H54 (cell line): ENCODE measurements at regions not wholly inside any gene's neighbourhood (a gene's known extent, or its start where the extent isn't known, plus 50 kb on each side); places are given as distances from the start of the nearest gene placed in this dataset.
"Not testable (repeated sequence)": the region's sequence is repeated elsewhere in the genome, so short reads cannot be mapped to it uniquely, and the experiment has no call there.

ENCODE experiments used
- DNase-seq: peaks from one replicate; pipeline ENCODE4 v3.0.0; 2011; ENCODE audit warnings: low spot score, mixed read lengths; ENCODE audit not compliant: insufficient read length
- FAIRE-seq: peaks from 3 replicates; lab custom pipeline; 2011; peaks lifted over from hg19 to GRCh38; lab: Jason Lieb, UNC
- POLR2A ChIP-seq: IDR thresholded peaks from 2 replicates; pipeline ENCODE4 v1.6.1; 2011; ENCODE audit warnings: low read depth, mild to moderate bottlenecking, low read length

- DNase-seq (no peak), FAIRE-seq (no peak)
- no peak for TF ChIP-seq POLR2A
Observed at GRCh38 chr2:47728551-47728950, 54.4 kb upstream of the MSH6 start.

GRCh38 chr2:47727956-47728355 is 55.0 kb upstream of the MSH6 start:
- no peak for TF ChIP-seq POLR2A
- no peak for FAIRE-seq

GRCh38 chr2:47726978-47727377 is 56.0 kb upstream of the MSH6 start:
- DNase-seq, FAIRE-seq: not testable (repeated sequence)

More at GRCh38 chr2:47727956-47728355, 55.0 kb upstream of the MSH6 start:
- DNase-seq = no peak

- no peak for FAIRE-seq
- TF ChIP-seq POLR2A = no peak
- no peak for DNase-seq
Observed at GRCh38 chr2:47725808-47726207, 57.1 kb upstream of the MSH6 start.

GRCh38 chr2:47724221-47724981 is 58.5 kb upstream of the MSH6 start:
- FAIRE-seq = no peak
- no peak for DNase-seq
- no peak for TF ChIP-seq POLR2A

- DNase-seq = no peak
- TF ChIP-seq POLR2A = no peak
- no peak for FAIRE-seq
Observed at GRCh38 chr2:47721296-47721695, 61.6 kb upstream of the MSH6 start.

GRCh38 chr2:47720559-47720958 is 62.4 kb upstream of the MSH6 start:
- DNase-seq = no peak
- FAIRE-seq = no peak
- TF ChIP-seq POLR2A = no peak

- no peak for TF ChIP-seq POLR2A
- FAIRE-seq = no peak
- DNase-seq = no peak
Observed at GRCh38 chr2:47720036-47720435, 62.9 kb upstream of the MSH6 start.

- no peak for DNase-seq
- no peak for TF ChIP-seq POLR2A
- no peak for FAIRE-seq
Observed at GRCh38 chr2:47719099-47719498, 63.8 kb upstream of the MSH6 start.

GRCh38 chr2:47716307-47716706 is 66.6 kb upstream of the MSH6 start:
- not testable (repeated sequence) for FAIRE-seq, DNase-seq

GRCh38 chr2:47715552-47715951 is 67.4 kb upstream of the MSH6 start:
- DNase-seq = no peak
- FAIRE-seq = no peak
- no peak for TF ChIP-seq POLR2A

GRCh38 chr2:47708801-47709499 is 74.0 kb upstream of the MSH6 start:
- FAIRE-seq (no peak), DNase-seq (no peak)
- TF ChIP-seq POLR2A = no peak

GRCh38 chr2:47704287-47704686 is 78.7 kb upstream of the MSH6 start:
- DNase-seq = no peak
- FAIRE-seq = no peak
- TF ChIP-seq POLR2A = no peak

- no peak for FAIRE-seq
Observed at GRCh38 chr2:47699533-47700215, 83.3 kb upstream of the MSH6 start.

GRCh38 chr2:47698436-47698972 is 84.4 kb upstream of the MSH6 start:
- not testable (repeated sequence) for FAIRE-seq, DNase-seq

More at GRCh38 chr2:47699533-47700215, 83.3 kb upstream of the MSH6 start:
- no peak for TF ChIP-seq POLR2A
- no peak for DNase-seq

- DNase-seq, FAIRE-seq: not testable (repeated sequence)
Observed at GRCh38 chr2:47697681-47698435, 85.1 kb upstream of the MSH6 start.
